NAMALWA (cell line): ENCODE measurements at regions not wholly inside any gene's neighbourhood (a gene's known extent, or its start where the extent isn't known, plus 50 kb on each side); places are given as distances from the start of the nearest gene placed in this dataset.
"Not testable (repeated sequence)": the region's sequence is repeated elsewhere in the genome, so short reads cannot be mapped to it uniquely, and the experiment has no call there.

Experiments used
- DNase-seq: peaks from one replicate; pipeline ENCODE4 v3.0.0-alpha.2; 2015; ENCODE audit warnings: low spot score

GRCh38 chr2:77838441-77838840 lies 316.3 kb upstream of the LRRTM4 start:
- DNase-seq, result no peak

- DNase-seq, result no peak
These were observed 316.9 kb upstream of the LRRTM4 start for GRCh38 chr2:77839102-77839501.

GRCh38 chr2:77862120-77862519 lies 339.9 kb upstream of the LRRTM4 start:
- no peak for DNase-seq

- no peak for DNase-seq
These were observed 342.2 kb upstream of the LRRTM4 start for GRCh38 chr2:77864426-77864825.

- DNase-seq, result no peak
These were observed 344.5 kb upstream of the LRRTM4 start for GRCh38 chr2:77866661-77867060.

GRCh38 chr2:77867146-77867545 lies 345.0 kb upstream of the LRRTM4 start:
- no peak for DNase-seq

- DNase-seq, result no peak
These were observed 351.3 kb upstream of the LRRTM4 start for GRCh38 chr2:77873506-77873905.

GRCh38 chr2:77900211-77900610 lies 378.0 kb upstream of the LRRTM4 start:
- DNase-seq, result not testable (repeated sequence)

- DNase-seq, result no peak
These were observed 388.0 kb upstream of the LRRTM4 start for GRCh38 chr2:77910136-77910535.

- no peak for DNase-seq
These were observed 398.7 kb upstream of the LRRTM4 start for GRCh38 chr2:77920838-77921366.

GRCh38 chr2:77922567-77922966 lies 400.4 kb upstream of the LRRTM4 start:
- no peak for DNase-seq

GRCh38 chr2:77937366-77937765 lies 415.2 kb upstream of the LRRTM4 start:
- DNase-seq, result no peak

GRCh38 chr2:77938462-77938861 lies 416.3 kb upstream of the LRRTM4 start:
- no peak for DNase-seq

- DNase-seq, result no peak
These were observed 417.2 kb upstream of the LRRTM4 start for GRCh38 chr2:77939370-77939769.

GRCh38 chr2:77939801-77940200 lies 417.6 kb upstream of the LRRTM4 start:
- no peak for DNase-seq

GRCh38 chr2:77954931-77955330 lies 432.8 kb upstream of the LRRTM4 start:
- peak; percentile 6 for DNase-seq

GRCh38 chr2:77962943-77963342 lies 440.8 kb upstream of the LRRTM4 start:
- DNase-seq, result no peak

- no peak for DNase-seq
These were observed 455.4 kb upstream of the LRRTM4 start for GRCh38 chr2:77977471-77978063.

- no peak for DNase-seq
These were observed 473.0 kb upstream of the LRRTM4 start for GRCh38 chr2:77995161-77995560.

- DNase-seq, result no peak
These were observed 477.2 kb upstream of the LRRTM4 start for GRCh38 chr2:77999376-77999775.

GRCh38 chr2:78009289-78009688 lies 487.1 kb upstream of the LRRTM4 start:
- no peak for DNase-seq

- no peak for DNase-seq
These were observed 489.1 kb upstream of the LRRTM4 start for GRCh38 chr2:78011251-78011650.

- DNase-seq, result no peak
These were observed 498.3 kb upstream of the LRRTM4 start for GRCh38 chr2:78020491-78020890.

GRCh38 chr2:78023356-78023755 lies 501.2 kb upstream of the LRRTM4 start:
- no peak for DNase-seq
